ENCODE measurements at regions not wholly inside any gene's neighbourhood (a gene's known extent, or its start where the extent isn't known, plus 50 kb on each side); places are given as distances from the start of the nearest gene placed in this dataset.

DNA sequence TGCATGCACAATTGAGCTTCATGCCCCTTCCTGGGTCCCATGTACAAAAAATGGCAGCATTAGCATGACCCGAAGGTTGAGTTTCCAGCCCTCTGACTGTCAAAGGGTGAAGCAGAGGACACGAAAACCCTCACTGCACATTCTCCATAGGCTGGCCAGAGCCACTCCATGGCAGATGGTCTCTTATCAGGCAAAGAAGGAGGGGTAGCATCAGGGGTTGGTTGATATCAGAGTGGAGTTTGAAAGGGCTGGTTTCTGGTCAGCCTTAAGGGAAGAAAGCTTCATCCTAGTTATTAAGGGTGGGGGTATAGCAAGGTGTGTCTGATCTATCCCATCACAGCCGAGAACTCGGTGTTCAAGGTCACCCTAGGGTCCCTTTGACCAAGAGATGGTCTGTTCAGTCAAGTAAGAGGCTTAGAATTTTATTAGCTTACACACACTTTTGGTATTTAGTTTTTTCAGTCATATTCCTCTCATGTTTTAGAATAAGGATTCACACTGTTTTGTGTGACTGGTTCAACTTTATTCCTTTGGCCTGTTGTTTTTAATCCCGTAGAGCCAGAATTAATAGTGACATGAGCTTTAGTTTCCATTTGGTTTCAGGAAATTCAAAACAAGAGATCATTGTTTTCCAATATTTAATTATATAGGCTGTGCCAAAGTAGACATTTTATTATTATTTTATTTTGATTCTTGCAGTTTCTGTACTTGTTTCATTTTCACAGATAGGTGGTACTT is 199.9 kb upstream of the FMN2 start:
- DNase-seq = no peak

DNA sequence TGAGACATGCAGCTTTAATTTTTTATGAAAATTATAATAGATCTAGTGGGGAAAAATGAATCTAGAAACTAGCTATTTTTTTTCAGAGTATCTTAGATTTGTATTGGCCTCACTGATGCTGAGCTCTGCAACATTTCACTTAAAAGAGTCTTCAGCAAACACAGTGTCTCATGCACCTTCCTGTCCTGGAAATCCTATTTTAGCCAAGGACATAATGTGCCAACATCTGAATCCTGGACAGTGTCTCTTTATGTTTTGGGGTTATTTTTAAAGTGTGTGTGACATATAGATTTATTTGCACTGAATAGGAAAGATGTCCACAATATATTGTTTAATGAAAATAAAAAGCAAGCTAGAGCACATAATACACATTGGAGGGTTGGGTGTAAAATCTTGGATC is 199.1 kb upstream of the FMN2 start:
- DNase-seq = no peak

DNA sequence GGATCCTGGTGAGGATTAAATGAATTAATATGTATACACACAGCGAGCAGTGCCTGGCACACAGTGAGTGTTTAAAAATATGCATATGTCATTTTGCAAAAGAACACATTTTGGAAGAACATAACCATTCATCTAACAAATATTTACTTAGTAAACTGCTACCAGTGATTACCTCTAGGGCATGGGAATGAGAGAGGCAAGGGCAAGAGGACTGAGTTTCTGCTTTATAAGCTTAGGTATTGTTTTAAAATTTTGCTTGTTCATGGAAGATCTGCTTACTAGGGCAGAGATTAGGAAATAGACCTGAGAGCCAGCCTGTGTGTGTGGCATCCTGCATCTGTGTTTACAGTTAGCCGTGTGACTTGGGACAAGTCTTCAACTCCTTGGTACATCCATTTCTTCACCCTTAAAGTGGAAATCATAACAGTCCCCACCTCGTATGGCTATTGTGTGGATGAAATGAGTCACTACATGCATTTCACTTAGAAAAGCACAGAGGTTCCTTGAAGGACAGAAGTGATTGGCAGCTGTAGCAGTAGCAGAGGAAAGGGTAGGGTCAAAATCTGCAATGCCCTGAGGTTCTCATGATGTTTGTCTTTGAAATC is 198.5 kb upstream of the FMN2 start:
- no peak for DNase-seq

DNA sequence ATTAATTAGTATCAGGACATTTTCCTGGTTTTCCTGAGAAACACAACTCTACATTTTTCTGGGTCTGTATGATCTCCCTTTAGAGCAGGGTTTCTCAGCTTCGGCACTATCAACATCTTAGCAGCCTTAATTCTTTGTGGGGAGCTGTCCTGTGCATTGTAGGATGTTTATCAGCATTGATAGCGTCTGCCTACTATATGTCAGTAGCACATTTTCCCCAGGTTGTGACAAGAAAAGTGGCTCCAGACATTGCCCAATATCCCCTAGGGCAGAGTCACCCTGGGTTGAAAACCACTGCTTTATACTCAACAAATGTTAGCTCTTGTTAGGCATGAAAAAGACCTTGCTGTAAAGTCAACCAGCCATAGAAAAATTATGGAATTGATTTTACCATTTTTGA is 195.1 kb upstream of the FMN2 start:
- no peak for DNase-seq

DNA sequence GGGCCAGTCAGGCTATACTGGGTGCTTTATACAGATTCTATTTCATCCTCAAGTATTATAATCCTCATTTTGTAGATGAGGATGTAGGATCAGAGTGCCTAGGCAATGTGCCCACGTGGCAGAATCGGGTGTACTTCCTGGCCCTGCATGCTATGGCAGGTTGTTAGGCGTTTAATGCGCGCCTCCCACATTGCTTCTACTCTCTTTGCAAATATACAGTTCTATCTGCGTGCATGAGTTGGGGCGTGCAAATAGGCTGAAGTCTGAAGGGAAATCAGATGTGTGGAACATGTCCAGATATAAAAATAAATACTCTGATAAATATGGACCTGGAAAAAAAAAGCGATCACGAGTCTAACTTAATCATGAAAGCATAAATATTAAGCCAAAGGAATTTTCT is 194.7 kb upstream of the FMN2 start:
- DNase-seq = no peak

DNA sequence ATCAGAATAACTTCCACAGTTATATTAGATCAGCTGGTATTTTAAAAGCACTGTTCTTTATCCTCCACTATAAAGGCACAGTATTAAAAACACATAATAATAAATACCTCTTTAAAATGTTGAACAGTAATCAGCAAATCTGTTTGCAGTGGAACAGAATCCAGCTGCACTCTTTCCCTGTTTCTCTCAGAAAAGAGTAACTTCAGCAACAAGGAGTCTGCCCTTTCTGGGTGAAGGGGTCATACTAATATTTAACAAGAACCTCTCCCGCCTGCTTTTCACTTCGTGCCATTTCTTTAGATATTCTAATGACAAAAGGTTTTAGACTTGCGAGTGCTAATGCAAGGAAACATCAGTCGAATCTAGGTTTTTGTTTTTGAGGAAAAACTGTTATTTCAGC is 194.2 kb upstream of the FMN2 start:
- no peak for DNase-seq

DNA sequence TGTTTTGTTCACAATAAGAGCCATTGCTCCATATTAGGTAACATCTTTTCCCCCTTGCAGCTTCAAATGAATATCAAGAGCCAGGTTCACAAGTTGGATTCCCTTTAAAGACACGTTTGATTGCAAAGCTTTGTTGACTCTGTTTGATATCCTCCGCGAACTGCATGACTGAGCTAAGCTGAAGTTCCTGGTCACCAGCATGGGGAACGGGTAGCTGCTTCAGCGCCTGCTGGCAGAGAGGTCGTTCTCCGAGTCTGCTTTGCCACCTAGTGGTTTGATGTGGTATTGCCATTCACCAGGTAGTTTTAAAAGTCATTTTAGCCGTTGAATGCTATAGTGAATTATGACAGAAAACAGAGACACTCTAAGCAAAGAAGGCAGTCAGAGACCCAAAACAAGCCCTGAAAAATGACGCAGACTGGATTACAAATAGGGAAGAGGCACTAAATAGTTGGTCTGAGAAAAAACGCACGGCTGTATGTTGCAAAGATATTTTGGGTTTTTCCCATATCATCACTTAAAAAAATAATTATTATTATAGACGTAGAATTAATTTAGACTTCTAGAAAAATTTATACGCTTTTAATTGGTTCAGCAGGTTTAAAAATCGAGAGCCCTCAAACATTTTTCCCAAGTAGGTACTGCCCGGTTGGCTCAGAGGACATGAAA is 193.5 kb upstream of the FMN2 start:
- DNase-seq = peak; percentile 92

DNA sequence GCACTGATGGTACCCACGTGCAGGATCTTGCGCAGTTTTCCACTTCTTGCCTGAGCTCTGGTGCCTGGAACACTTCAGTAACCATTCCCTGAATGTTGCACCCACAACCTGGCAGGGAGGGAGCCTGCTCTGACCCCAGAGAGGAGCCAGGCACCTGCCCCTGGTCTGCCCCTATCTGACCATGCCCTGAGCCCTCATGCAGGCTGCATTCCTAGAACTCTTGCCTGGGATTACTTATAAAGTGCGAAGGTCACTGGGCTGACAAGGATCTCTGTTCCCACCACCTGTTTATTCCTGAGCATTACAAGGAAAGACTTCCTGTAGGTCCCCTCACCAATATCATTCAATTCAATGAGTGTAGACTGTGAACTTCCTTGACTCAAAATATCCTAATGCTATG is 191.9 kb upstream of the FMN2 start:
- no peak for DNase-seq

DNA sequence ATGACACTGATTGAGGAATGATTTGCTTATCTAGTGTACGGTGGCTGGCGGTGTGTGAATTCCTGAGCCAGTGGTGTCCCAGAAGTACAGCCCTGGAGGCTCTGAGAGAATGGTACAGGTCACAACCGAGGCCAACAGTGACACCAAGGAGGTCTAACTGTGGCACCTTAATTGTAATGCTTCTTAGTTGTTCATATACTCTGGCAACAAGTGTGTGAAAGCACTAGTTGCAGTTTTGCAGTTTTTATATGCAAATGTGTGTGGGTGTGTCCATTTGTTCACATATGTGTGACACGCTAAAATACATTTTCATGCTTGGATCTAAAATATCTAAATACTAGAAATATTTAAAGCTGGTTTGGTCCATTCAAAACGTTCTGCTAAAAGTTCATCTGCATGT is 185.3 kb upstream of the FMN2 start:
- no peak for DNase-seq

DNA sequence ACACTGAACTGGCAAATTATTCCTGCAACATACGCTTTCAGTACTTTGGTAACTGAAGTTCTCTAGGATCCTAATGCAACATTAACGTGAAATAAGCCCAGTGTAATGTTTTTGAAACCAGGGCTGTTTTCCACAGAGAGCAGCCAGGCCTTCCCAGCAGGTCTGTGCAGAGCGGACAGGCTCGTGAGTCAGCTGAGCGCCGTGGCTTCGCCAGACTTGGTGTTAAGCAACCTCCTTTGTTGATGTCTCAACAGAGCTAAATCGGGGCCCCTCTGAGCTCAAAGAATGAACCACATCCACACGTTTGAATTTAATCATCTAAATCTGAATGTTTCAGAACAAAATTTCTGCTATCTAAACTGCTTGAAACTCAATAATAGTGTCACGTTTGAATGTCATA is 181.8 kb upstream of the FMN2 start:
- peak; percentile 23 for DNase-seq

DNA sequence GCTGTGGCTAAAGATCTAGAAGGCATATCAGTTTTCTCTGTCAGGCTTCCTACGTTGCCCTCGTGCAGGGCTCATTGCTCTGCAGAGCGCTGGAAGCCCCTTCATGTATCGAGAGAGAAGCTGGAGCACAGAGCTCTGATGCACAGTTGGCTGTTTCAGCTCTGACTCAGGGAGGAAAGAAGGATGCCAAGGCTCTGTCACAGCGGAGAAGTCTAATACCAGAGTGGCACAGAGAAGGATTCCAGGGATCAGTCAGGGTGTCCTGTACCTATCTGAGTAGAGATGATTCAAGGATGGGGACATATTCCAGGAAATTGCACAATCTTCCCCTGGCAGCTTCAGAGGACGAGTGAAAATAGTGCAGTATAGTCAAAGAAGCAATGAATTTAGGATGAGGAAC is 179.2 kb upstream of the FMN2 start:
- DNase-seq = no peak

DNA sequence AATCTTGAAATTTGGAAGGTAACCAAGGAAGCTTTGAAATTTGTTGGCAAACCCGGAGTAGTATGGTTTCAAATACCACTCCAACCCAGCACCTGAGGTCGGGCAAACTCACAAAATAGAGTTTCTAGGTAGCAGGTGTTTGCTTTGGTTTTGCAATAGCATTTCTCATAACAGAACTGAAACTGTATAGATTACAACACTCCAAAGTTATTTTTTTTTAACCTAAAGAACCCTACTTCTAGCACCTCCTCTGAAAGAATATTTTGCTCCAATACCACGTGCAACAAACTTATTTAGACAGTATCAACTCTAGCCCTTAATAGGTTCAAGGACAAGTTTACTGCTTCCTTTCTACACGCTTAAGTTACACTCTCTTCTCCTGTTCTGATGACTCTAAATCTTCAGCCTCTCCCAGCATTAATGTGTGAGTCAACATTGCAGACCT is 178.5 kb upstream of the FMN2 start:
- no peak for DNase-seq

DNA sequence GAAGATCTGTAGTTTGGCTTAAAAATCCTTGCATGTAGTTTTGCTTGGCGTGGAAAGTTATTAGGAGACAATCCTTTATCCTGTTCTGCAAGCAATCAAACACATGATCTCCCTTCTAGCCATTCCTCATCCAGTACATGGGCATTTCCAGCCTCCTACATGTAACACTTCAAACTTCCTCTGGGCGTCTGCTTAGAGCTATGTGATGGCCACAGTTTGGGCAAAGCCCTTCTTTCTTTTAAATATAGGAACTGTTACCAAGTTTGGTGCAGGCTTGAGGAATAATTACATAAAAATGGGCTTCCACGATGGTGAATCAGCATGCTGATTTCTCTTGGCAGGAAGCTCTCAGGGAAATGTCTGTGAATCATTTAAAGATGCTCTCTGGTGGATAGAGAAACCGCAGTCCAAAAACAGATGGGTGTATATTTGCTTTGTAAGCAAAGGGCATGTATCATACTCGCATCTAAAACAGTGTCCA is 176.9 kb upstream of the FMN2 start:
- peak; percentile 22 for DNase-seq

DNA sequence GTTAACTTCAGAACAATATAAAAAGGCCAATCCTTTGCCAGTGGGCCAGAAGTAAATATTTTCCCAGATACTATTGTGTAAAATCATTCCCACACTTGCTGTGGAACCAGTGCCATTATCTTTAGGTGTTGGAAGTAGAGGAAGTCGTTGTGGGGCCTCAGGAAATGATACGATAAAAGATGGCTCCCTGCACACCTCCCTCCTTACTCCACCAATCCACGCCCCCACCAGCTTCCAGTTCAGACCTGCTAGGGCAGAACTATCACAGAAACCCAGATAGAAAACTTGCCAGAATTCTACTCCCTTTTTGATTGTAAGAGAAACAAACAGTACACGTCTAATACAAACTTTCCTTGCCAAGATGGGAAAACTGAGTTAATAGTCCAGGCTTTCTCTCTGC is 173.0 kb upstream of the FMN2 start:
- no peak for DNase-seq

DNA sequence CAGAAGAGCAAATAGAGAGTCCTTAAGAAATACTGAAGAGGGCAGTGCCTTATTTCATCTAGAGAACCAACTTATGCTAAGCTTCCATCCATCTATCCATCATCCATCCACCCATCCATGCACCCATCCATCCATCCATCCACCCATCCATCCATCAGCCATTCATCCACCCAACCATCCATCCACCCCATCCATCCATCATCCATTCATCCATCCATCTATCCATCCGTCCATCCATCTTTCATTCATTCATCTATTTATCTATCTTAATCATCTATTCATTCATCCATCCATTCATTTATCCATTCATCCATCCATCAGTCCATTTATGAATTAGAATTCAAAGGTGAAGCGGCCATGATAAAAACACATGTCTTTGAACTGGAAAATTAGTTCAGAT is 171.5 kb upstream of the FMN2 start:
- no peak for DNase-seq

DNA sequence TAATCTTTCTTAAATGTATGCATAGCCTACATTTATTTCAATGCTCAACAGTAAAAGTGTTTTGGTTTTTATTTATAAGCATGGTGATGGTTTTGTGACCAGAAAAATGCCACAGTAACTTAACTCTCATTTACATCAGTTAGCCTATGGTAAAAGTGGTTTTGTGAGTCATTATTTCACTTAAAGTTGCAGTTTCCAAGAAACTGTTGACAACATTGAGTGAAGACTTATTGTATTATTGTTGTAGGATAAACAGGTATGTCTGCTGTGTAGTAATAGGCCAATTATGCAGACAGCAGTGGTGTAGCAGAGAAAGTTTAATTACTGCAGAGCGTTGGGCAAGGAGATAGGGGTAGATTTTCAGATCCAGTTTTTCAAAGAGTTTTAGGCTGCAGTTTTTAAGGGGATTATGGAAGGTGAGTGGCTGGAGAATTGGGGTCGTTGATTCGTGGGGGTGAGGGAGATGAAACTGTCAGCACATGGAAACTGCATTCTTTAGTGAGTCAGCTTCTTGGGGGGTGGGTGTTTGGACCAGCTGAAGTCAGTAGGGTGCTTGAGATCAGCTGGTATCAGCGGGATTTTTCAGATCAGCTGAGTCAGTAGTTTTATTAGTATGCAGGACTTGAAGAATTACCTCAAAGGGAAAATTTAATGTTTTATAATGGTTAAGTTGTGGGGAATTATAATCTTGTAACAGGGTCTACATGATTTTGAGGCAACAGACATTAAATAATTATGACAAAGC is 168.7 kb upstream of the FMN2 start:
- DNase-seq = no peak

DNA sequence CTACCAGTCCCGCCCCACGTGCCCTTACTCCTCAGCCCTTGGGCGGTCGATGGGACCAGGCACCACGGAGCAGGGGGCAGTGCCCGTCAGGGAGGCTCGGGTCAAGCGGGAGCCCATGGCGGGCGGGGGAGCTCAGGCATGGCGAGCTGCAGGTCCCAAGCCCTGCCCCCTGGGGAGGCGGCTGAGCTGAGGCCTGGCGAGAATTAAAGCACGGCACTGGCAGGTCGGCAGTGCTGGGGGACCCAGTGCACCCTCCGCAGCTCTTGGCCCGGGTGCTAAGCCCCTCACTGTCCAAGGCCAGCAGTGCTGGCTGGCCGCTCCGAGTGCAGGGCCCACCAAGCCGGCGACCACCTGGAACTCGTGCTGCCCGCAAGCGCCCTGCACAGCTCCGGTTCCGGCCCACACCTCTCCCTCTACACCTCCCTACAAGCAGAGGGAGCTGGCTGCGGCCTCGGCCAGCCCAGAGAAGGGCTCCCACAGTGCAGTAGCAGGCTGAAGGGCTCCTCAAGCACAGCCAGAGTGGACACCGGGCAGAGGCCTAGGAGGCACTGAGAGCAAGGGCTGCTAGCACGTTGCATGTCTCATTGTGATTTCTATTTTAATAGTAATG is 166.8 kb upstream of the FMN2 start:
- no peak for DNase-seq

DNA sequence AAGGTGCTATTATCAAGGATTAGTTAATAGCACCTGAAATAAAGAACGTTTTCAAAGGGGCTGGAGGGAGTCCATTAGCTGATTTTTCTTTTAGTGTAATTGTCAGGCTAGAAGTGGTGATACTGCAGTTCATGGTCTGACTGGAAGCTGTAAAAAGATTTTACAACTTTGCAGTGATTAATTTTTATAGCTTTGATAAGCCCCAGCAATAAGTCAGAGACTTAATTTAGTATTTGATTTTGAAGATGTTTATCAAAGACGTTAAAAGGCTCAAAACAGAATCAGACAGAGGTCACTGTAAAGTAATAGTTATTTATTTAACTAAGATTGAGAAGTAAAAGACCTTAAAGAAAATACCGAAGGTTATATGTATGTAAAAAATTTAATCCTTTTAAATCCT is 165.5 kb upstream of the FMN2 start:
- DNase-seq = no peak

DNA sequence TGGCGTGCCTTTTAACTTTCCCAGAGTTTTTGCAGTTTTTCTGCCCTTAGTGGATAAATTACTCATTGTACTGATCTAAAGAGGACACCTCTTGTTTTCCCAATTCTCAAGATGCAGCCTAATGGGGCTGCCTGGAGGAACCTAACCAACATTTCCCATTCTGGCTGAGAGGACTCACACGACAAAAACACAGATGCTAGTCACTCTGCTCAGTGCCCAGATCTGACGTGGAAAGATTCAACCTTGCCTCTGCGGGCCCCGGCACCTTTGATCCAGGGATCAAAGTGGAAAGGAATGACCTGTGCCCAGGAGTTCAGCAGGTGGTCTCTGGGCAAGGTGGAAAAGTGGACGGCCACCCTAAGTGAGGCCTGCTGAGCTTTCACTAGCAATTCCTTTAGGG is 162.4 kb upstream of the FMN2 start:
- no peak for DNase-seq

DNA sequence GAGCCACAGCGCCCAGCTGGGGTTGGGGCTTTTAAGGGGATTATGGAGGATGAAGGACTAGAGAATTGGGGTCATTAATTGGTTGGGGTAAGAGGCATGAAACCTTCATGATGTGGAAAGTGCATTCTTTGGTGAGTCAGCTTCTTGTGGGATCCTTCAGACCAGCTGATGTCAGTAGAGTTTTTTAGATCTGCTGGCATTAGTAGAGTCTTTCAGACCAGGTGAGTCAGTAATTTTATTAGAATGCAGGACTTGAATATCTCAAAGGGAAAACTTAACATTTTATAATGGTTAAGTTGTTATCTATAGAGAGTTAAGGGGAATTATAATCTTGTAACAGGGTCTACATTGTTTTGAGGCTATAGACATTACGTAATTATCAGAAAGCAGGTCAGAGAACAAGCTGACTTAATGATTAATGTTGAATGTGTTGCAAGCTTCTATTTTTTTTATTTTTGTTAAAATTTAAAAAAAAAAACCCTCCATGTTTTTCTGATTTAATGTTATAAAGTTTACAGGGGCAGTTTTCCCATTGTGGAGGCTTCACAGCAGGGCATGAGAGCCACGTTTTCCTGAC is 160.9 kb upstream of the FMN2 start:
- DNase-seq = no peak

DNA sequence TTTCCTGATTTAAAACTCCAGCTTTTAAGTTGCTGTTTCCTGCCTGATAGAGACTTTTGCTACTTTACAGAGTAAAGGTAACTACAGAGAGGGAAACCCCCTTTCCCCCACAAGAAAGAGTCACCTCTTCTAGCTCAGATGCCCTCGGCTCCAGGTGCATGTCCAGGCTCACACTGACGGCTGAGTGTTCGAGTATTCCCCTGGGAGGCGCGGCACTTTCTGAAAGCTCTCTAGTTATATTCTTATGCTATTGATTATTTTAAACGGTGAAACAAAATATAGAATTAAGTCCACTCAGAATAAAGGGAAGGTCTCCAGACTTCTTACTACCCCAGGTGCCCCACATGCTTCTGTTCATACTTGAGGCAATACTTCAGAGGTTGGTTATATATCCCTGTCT is 160.3 kb upstream of the FMN2 start:
- DNase-seq = no peak

DNA sequence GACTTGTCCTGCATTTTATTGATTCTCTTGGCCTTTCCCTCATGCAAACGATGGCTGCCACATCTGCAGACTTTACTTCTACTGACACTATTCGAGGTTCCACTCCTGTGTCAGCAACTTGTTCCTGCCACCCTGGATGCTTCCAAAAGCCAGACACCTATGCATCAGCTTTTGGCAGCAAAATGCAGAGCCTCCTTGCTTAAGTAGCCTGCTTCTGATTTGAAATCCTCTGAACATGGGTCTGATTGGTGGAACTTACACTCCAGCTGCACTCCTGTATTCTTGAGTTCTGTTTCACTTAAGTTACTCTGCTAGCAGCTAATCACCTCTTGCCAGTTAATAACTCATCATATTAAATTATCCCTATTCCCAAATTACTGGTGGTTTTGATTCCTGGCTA is 152.1 kb upstream of the FMN2 start:
- no peak for DNase-seq

Data from tongue (tissue), 1 donor.